ENCODE measurements at regions not wholly inside any gene's neighbourhood (a gene's known extent, or its start where the extent isn't known, plus 50 kb on each side); places are given as distances from the start of the nearest gene placed in this dataset.

GRCh38 chr7:23965296-23965695, 255.3 kb downstream of the STK31 start:
- no peak for DNase-seq
- TF ChIP-seq CTCF (IDR thresholded peaks at IDR 0.05) = no peak
- no peak for TF ChIP-seq POLR2A (IDR thresholded peaks at IDR 0.05)
- no peaks in the 10 kb centered on the region for H3K27me3 ChIP-seq

GRCh38 chr7:23966941-23967340, 256.9 kb downstream of the STK31 start:
- Histone ChIP-seq H3K36me3 (no peaks in the 10 kb centered on the region), H3K27me3 (no peaks in the 10 kb centered on the region), H3K4me3 (no peak overlapping the region), H3K4me1 (no peaks in the 10 kb centered on the region), H3K9me3 (no peaks in the 10 kb centered on the region), H3K27ac (no peak overlapping the region)
- TF ChIP-seq CTCF (IDR thresholded peaks at IDR 0.05) = no peak
- no peak for TF ChIP-seq POLR2A (IDR thresholded peaks at IDR 0.05)
- DNase-seq = no peak
- intact Hi-C loops (cut with DNase I) = no loop called here

More at GRCh38 chr7:23965296-23965695, 255.3 kb downstream of the STK31 start:
- Histone ChIP-seq H3K36me3 (no peaks in the 10 kb centered on the region), H3K4me1 (no peaks in the 10 kb centered on the region), H3K4me3 (no peak overlapping the region), H3K27ac (no peak overlapping the region), H3K9me3 (no peaks in the 10 kb centered on the region)
- intact Hi-C loops (cut with DNase I) = no loop called here
- 91 to 96% methylated on average over 5 of the region's 5 CpGs for WGBS, 2 donors

- no peaks in the 10 kb centered on the region for H3K4me1 ChIP-seq
- WGBS, 2 donors = 75 to 76% methylated on average over 4 to 5 of the region's 5 CpGs
- H3K27ac ChIP-seq = no peak overlapping the region
- no peaks in the 10 kb centered on the region for H3K36me3 ChIP-seq
- H3K4me3 ChIP-seq = no peak overlapping the region
- no peak for DNase-seq
- intact Hi-C loops (cut with DNase I) = no loop called here
- H3K27me3 ChIP-seq = no peaks in the 10 kb centered on the region
- TF ChIP-seq POLR2A (IDR thresholded peaks at IDR 0.05) = no peak
- TF ChIP-seq CTCF (IDR thresholded peaks at IDR 0.05) = no peak
- H3K9me3 ChIP-seq = no peaks in the 10 kb centered on the region
These were observed 258.1 kb downstream of the STK31 start for GRCh38 chr7:23967949-23968599.

- H3K27ac ChIP-seq = no peak overlapping the region
- H3K4me3 ChIP-seq = no peak overlapping the region
- H3K27me3 ChIP-seq = no peaks in the 10 kb centered on the region
- WGBS, 2 donors = 24 to 76% methylated on average over 2 of the region's 2 CpGs
- DNase-seq = no peak
- H3K4me1 ChIP-seq = no peaks in the 10 kb centered on the region
- TF ChIP-seq CTCF (IDR thresholded peaks at IDR 0.05) (no peak), POLR2A (IDR thresholded peaks at IDR 0.05) (no peak)
- H3K36me3 ChIP-seq = no peaks in the 10 kb centered on the region
- intact Hi-C loops (cut with DNase I) = no loop called here
- no peaks in the 10 kb centered on the region for H3K9me3 ChIP-seq
These were observed 258.8 kb downstream of the STK31 start for GRCh38 chr7:23968791-23969190.

GRCh38 chr7:23969443-23969842, 259.4 kb downstream of the STK31 start:
- intact Hi-C loops (cut with DNase I) = no loop called here
- H3K27me3 ChIP-seq = no peaks in the 10 kb centered on the region
- 48 to 65% methylated on average over 3 of the region's 3 CpGs for WGBS, 2 donors
- no peaks in the 10 kb centered on the region for H3K4me1 ChIP-seq
- TF ChIP-seq POLR2A (IDR thresholded peaks at IDR 0.05) = no peak
- no peak for TF ChIP-seq CTCF (IDR thresholded peaks at IDR 0.05)
- H3K36me3 ChIP-seq = no peaks in the 10 kb centered on the region
- H3K27ac ChIP-seq = no peak overlapping the region
- H3K9me3 ChIP-seq = no peaks in the 10 kb centered on the region
- no peak for DNase-seq
- no peak overlapping the region for H3K4me3 ChIP-seq
